GM21381 (cell line): ENCODE measurements at regions not wholly inside any gene's neighbourhood (a gene's known extent, or its start where the extent isn't known, plus 50 kb on each side); places are given as distances from the start of the nearest gene placed in this dataset.

ENCODE experiments used
- ATAC-seq: cut with Tn5 transposase; IDR thresholded peaks from one replicate; pipeline ENCODE4 v1.9.1; 2021; ENCODE audit warnings: mild to moderate bottlenecking, moderate library complexity; ENCODE audit not compliant: unreplicated experiment

- ATAC-seq = no peak
Observed at GRCh38 chr2:16197504-16198147, 257.3 kb downstream of the MYCN start.

DNA sequence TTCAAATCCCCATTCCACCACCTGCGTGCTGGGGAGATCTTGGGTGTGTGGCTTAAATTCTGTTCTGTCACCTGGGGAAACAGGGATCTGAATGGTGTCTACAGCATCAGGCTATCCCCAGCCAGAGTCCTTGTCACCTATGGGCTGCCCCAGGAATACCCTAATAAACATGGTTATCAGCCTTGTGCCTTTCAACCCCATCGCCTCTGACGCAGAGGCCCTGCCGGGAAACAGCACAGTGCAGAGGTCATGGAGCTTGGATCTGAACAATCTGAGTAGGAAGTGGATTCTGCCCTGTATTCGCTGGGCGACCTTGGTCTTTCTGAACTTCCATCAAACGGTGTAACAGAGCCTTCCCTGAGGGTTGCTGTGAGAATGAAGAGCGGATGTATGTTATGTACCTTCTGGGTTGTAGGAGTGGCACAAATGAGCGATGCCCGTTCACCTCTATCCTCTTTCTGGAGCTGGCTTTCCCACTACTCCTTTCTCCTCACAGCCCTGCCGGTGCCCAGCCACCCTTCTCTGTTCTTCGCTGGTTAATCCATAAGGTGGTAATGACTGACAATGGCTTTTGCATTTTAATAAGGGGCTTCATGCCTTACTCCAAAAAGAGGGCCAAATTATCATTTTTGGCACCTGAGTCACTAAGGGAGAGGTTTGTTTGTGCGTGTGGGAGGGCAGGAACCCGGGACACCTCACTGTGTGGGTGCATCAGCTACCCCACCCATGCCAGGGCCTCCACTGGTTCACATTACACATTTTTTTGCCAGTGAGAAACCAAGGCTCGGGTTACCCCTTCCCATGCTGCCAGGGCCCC lies 256.5 kb downstream of the MYCN start:
- no peak for ATAC-seq

GRCh38 chr2:16195681-16196070 lies 255.3 kb downstream of the MYCN start:
- ATAC-seq = no peak

GRCh38 chr2:16194931-16195680 lies 254.8 kb downstream of the MYCN start:
- no peak for ATAC-seq

- ATAC-seq = no peak
Observed at GRCh38 chr2:16194530-16194929, 254.2 kb downstream of the MYCN start.

- no peak for ATAC-seq
Observed at GRCh38 chr2:16194096-16194390, 253.7 kb downstream of the MYCN start.

- ATAC-seq = no peak
Observed at GRCh38 chr2:16192416-16193216, 252.3 kb downstream of the MYCN start.

DNA sequence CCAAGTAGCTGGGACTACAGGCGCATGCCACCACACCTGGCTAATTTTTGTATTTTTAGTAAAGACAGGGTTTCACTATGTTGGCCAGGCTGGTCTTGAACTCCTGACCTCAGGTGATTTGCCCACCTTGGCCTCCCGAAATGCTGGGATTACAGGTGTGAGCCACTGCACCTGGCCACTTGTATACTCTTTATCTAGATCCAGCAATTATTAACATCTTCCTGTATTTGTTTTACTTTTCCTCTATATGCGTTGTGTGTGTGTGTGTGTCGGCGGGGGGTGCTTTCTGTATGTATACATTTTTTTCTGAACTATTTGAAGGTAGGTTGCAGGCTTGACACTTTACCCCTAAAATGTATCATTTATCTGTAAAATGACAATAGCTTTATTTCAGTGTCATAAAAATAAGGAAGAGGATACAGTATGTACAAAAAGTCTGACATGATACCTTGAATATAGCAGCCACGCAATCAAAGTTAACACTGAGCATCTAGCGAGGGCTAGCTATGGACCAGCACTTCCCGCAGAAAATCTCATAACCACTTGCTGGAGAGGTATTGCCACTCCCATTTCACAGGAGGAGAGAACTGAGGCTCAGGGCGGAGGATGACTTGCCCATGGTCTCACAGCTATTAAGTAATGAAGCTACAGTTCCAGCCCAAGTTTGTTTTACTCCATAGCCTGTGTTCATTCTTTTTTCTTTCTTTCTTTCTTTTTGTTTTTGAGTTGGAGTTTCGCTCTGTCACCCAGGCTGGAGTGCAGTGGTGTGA lies 251.3 kb downstream of the MYCN start:
- ATAC-seq = no peak

GRCh38 chr2:16190446-16191270 lies 250.3 kb downstream of the MYCN start:
- ATAC-seq = no peak

DNA sequence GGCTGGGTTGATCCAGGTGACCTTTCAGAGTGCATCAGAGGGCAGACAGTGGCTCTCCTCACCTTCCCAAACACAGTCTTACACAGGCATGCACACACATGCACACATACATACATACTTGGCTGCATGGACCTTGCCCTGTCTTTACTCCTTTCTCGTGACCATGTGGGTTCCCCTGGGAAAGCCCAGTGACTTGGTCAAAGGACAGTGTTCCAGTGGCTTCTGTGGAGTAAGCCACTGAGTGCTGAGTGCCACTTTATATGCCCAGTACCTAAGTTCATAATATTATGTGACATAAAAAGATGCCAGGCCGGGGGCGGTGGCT lies 249.4 kb downstream of the MYCN start:
- no peak for ATAC-seq

GRCh38 chr2:16189029-16189835 lies 248.9 kb downstream of the MYCN start:
- no peak for ATAC-seq

DNA sequence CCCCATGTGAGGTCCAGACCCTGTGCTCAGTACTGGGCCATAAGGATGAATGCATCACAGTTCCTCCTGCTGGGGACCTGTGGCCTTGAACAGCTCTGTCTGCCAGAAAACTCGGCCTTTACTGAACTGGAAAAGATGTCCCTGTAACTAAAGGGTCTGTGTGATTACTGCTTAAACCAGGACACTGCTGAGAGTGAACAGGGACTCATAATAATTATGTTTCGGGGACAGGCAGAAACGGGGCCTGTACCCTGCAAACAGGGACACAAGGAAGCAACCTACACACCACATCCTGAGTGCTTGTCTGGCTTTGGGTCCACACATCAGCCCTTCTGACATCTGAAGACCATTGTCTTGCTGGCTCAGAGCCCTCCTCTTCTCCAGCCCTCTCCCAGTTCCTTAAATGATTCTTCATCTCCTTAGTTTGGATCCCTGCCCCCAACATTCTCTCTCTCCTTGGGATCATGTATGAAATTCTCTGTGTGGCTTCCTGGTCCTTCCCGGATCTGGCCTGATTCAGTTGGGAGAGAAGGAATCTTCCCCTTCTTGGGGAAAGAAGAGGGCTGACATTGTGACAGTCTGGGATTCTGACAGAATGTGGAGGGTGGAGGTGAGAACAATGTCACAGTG lies 248.0 kb downstream of the MYCN start:
- ATAC-seq = no peak

DNA sequence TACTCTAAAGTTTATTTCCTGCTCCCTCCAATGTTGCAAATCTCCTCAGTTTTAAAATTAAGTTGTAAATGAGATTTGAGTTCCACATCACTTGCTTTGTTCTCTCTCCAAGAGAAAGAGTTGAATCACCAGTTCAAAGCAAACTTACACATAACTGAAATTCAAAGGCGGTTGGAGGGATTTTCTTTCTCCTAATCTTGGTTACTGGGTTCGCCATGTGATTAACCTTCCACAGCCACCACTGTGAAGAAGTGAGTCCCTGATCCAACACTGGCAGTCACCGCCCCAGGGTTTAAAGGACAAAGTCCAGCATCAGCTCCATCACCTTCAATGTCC lies 247.1 kb downstream of the MYCN start:
- no peak for ATAC-seq

DNA sequence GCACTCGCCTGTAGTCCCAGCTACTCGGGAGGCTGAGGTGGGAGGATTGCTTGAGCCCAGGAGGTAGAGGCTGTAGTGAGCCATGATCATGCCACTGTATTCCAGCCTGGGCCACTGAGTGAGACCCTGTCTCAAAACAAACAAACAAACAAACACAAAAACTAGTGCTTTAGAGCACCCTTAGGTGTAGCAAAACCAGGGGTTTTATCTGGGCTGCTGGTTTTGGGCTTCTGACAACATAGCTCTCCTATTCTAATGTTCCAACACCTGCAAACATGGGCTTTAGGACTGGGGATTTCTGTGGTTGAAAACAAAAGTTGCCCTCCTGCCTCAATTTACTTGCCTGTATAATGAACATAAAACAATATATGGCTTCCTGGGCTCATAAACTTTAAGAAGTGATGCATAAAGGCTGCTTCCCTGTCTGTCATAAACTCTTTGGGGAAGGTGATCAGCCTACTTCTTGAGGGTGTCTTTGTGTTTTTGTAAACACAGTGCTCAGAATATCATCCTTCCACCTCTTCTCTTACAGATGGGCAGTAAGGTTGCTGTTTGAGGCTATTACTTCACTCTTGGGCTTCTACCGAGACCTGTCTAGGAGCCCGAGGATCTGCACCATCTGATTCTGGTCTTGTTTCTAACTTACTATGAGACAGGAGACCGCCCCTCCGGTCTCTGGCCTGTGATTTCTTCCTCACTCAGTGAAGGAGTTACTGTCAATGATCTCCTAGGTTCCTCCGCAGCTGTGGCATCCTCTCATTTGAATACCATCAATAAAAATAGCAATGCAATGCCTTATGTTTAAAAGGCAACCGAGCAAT lies 246.5 kb downstream of the MYCN start:
- no peak for ATAC-seq

DNA sequence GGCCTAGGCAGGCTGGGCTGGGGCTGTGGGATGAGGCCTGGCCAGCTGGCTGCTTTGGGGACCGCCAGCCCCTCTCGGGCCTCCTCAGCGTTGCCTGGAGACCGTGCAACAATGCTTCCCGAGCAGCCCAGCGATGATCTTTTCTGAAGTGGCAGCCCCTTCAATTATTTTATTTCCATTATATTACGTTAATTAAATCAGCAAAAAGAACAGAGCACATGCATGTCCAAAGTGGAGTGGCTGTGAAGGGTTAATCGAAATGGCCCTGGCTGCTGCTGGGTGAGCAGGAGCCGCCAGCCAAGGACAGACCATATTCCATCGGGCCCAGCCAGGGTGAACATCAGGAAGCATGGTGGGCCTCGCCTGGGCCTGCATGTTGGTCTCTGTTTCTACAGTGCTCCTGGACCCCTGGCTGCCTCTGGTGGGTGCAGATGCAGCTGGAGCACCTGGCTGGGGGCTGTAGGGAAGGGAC lies 245.5 kb downstream of the MYCN start:
- ATAC-seq = no peak

GRCh38 chr2:16184945-16185660 lies 244.8 kb downstream of the MYCN start:
- no peak for ATAC-seq

- ATAC-seq = no peak
Observed at GRCh38 chr2:16184341-16184890, 244.1 kb downstream of the MYCN start.
